ENCODE measurements at regions not wholly inside any gene's neighbourhood (a gene's known extent, or its start where the extent isn't known, plus 50 kb on each side); places are given as distances from the start of the nearest gene placed in this dataset.
"Not testable (repeated sequence)": the region's sequence is repeated elsewhere in the genome, so short reads cannot be mapped to it uniquely, and the experiment has no call there.

DNA sequence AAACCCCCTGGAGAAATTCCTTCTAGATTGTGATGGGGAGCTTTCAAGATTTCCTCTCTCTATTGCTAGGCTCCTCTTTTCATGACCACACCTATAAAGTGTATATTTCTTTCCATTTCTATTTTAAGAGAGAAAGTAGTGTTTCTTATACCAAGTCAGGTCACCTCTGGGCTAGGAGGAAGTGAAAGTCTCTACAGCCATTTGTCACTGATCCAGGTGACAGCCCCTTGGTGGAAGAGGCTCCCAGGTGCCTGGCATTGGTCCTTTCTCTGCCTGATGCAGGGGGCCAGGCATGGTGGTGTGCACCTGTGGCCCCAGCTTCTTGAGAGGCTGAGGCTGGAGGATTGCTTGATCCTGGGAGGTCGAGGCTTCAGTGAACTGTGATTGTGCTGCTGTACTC is 64.7 kb downstream of the DHCR7 start:
- TF ChIP-seq POLR2A (IDR thresholded peaks at IDR 0.05; ENCODE audit: low read length): no peak
- DNase-seq: no peak

DNA sequence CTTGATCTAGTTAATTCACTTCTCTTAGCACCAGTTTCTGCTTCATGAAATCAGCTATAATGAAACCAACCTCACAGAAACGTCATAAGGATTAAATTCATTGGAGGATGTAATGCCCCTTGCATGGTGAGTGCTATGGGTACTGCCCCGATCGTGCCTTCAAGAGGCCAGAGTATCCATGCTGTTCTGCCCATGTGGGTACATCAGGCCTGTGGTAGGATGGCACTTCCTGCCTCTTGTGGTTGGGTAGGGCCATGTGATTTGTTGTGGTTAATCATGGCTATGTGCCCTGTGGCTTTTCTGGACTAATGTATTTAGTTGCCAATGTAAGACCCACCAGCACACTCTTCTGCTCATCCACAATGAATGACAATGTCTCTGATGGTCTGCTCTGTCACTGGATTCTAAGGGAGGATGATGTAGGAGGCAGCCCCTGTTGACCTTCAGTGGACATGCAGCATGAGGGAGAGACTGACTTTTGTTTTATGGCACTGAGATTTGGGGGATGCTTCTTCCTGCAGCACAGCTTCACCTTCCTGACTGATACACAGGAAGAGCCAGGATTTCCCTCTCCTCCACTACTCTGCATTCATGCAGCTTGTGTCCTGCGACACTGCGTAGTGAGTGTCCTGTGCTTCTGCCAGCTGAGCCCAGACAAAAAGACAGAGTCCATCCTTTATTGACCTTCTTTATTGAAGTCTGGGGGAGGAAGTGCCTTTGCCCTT is 66.2 kb downstream of the DHCR7 start:
- TF ChIP-seq GATA1 (IDR thresholded peaks at IDR 0.05; ENCODE audit: low read depth, low read length): no peak
- TF ChIP-seq POLR2A (IDR thresholded peaks at IDR 0.05; ENCODE audit: low read length): no peak
- DNase-seq: no peak

DNA sequence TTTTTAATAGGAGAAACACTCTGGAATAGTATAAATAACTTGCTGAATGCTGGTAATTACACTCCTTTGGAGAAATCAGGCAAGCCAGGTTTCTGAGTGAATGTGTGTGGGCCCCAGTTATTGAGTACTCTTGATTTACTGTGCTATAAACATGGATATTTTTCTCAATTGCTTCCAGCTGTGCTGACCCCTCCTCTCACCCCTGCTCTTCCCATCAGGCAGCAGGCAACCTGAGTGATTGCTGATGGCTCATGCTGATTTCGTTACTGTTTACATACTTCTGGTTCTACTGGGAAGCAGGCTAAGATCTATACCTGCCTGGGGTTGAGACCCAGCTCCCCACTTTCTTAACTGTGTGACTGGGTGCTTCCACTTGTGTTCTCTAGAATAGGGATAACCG is 68.5 kb downstream of the DHCR7 start:
- no peak for DNase-seq
- TF ChIP-seq POLR2A (IDR thresholded peaks at IDR 0.05; ENCODE audit: low read length): no peak

DNA sequence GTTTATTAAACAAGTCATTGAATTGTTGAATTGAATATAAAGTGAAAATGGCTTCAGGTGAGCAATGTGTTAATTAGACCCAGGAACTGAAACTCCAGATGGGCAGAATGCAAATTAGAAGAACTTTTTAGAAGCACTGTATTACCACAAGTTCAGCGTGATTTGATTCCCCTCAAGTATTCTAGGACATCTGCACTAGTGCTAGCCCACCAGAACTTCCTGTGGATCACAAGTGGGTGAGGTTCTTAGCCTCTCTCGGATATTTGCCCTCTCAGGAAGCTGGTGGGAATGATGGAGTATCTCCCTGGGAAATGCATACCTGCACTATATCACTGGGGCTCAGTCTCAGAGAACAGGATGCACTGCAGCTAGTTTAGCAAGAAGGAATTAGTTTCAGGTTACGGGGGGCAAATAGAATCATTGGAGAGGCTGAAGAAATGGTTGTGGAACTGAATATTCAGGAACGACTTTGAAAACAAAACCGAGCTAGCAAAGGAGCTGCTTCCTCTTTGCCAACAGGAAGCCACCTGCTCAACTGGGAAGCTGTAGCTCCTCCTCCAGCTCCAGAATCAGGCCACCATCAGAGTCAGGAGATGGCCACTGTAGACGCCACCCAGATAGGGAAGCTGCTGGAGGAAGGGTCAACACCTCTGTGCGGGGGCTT is 74.3 kb downstream of the DHCR7 start:
- TF ChIP-seq GATA1 (IDR thresholded peaks at IDR 0.05; ENCODE audit: low read depth, low read length): no peak
- no peak for TF ChIP-seq POLR2A (IDR thresholded peaks at IDR 0.05; ENCODE audit: low read length)
- no peak for DNase-seq

- TF ChIP-seq GATA1 (IDR thresholded peaks at IDR 0.05; ENCODE audit: low read depth, low read length) (no peak), POLR2A (IDR thresholded peaks at IDR 0.05; ENCODE audit: low read length) (no peak)
- no peak for DNase-seq
Measured at GRCh38 chr11:71372693-71373657, 75.2 kb downstream of the DHCR7 start.

GRCh38 chr11:71371674-71372069 is 76.5 kb downstream of the DHCR7 start:
- DNase-seq: no peak
- no peak for TF ChIP-seq GATA1 (IDR thresholded peaks at IDR 0.05; ENCODE audit: low read depth, low read length)
- no peak for TF ChIP-seq POLR2A (IDR thresholded peaks at IDR 0.05; ENCODE audit: low read length)

- TF ChIP-seq GATA1 (IDR thresholded peaks at IDR 0.05; ENCODE audit: low read depth, low read length) (no peak), POLR2A (IDR thresholded peaks at IDR 0.05; ENCODE audit: low read length) (no peak)
- DNase-seq: no peak
Measured at GRCh38 chr11:71370895-71371673, 77.1 kb downstream of the DHCR7 start.

DNA sequence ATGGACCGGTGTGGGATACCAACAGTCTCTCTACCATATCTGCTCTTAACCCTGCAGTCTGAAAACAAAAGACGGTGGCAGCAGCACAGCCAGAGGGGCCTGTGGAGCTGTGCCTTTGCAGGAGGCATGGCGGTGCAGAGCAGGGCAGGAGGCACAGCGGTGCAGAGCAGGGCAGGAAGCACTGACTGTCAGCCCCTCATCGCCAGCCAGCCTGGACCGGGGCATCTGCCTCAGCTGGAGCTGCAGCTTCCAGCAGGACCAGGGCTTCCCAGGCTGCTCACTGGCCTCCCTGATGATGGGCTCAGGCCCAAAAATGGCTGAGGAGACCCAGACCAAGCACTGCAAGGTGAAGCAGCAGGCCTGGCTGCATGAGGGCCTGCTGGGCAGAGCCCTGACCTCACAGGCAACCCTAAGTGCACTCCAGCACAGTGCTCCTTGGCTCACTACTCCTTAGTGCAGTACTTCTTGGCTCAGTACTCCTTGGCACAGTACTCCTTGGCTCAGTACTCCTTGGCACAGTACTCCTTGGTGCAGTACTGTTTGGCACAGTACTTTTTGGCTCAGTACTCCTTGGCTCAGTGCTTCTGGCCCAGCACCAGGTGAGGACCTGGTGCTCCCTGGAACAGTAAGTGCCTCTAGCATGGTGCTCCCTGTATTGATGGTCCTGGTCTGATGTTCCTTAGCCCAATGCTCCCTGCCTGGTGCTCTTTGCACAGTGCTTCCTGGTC is 78.0 kb downstream of the DHCR7 start:
- no peak for DNase-seq
- TF ChIP-seq GATA1 (IDR thresholded peaks at IDR 0.05; ENCODE audit: low read depth, low read length) (no peak), POLR2A (IDR thresholded peaks at IDR 0.05; ENCODE audit: low read length) (no peak)

DNA sequence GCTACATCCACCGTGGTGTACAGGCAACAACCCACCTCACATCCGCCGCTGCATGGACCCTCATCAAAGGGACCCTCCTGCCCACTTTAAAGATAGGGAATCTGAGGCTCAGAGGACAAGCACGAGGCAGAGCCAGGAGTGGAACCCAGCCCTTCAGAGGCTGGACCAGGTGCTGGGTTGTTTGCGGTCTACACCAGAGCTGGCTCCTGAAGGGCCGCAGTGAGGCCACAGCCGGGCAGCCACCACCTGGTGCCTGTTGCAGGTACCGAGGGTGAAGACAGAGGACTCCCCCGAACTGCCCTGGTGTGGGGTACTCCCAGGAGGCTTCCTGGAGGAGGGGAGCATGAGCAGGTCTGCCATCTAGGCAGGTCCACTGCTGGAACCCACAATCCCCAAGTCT is 78.8 kb downstream of the DHCR7 start:
- no peak for DNase-seq
- TF ChIP-seq POLR2A (IDR thresholded peaks at IDR 0.05; ENCODE audit: low read length) (no peak), GATA1 (IDR thresholded peaks at IDR 0.05; ENCODE audit: low read depth, low read length) (no peak)

GRCh38 chr11:71368966-71369365 is 79.2 kb downstream of the DHCR7 start:
- TF ChIP-seq POLR2A (IDR thresholded peaks at IDR 0.05; ENCODE audit: low read length) (no peak), GATA1 (IDR thresholded peaks at IDR 0.05; ENCODE audit: low read depth, low read length) (no peak)
- no peak for DNase-seq

DNA sequence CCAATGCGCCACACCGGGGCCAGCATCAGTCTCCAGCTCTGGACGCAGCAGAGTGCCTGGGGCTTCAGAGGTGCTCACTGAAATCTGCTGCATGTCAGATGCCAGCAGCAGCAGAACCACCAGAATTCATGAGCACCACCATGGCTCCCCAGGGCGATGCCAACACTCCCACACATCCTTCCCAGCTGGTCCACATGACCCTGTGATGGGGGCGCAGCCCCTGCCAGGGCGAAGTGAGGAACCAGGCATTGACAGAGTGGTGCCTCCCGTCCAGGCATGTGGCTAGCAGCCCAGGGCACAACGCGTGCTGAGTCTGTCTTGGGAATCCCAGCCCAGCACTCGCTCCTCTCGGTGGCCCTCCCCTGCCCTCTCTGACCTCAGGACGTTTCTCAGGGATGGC is 80.4 kb downstream of the DHCR7 start:
- no peak for TF ChIP-seq GATA1 (IDR thresholded peaks at IDR 0.05; ENCODE audit: low read depth, low read length)
- no peak for TF ChIP-seq POLR2A (IDR thresholded peaks at IDR 0.05; ENCODE audit: low read length)
- DNase-seq: no peak

GRCh38 chr11:71367276-71367675 is 80.9 kb downstream of the DHCR7 start:
- DNase-seq: not testable (repeated sequence)

DNA sequence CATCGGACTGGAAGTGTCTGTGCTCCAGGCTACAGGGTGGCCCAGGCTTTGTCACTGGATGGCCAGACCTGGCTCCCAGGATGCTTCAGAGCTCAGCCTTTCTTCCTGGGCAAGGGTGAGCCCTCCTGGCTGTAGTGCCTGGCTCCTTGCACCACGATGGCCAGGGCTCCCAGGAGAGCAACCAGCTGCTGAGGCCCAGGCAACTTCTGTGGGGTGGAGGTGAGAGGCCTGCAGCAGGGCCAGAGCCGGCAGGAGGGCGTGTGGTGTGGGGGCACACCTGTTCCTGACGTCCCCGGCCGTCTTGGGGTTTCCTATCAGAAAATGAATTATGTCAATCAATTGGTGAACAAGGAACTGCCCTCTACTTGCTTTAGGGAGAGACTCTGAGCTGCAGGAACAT is 82.1 kb downstream of the DHCR7 start:
- TF ChIP-seq GATA1 (IDR thresholded peaks at IDR 0.05; ENCODE audit: low read depth, low read length): no peak
- TF ChIP-seq POLR2A (IDR thresholded peaks at IDR 0.05; ENCODE audit: low read length): no peak
- no peak for DNase-seq
